ENCODE measurements at regions not wholly inside any gene's neighbourhood (a gene's known extent, or its start where the extent isn't known, plus 50 kb on each side); places are given as distances from the start of the nearest gene placed in this dataset.

DNA sequence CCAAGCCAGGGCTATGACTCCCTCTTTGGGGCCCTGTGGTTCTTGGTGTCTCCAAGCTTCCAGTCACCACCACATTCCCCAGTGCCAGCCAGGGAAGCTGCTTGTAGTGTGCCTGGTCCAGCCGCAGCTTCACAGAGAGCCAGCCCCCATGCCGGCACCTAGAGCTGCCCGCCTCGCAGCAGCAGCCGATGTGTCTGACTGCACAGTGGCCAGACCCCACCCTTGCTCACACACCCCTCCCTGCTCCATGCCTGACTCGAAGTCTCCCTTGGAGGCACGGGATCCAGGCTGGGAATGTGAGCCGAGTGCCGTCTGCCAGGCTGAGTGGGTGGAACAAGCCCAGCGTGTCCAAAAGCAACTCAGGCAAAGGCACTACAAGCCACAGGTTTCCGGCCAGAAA, 123.3 kb upstream of the SFSWAP start:
- Histone ChIP-seq H3K4me1 (no peaks in the 10 kb centered on the region), H3K27ac (no peak overlapping the region), H2AFZ (no peak overlapping the region), H3K4me3 (ENCODE audit: low read depth, low read length) (no peak overlapping the region), H3K27me3 (ENCODE audit: control insufficient read depth, insufficient read depth, low read length) (no peaks in the 10 kb centered on the region), H3K9ac (no peak overlapping the region), H3K36me3 (ENCODE audit: control insufficient read depth, insufficient read depth, low read length) (no peaks in the 10 kb centered on the region), H3K4me2 (ENCODE audit: low read length) (no peak overlapping the region), H3K79me2 (no peaks in the 10 kb centered on the region), H3K9me3 (ENCODE audit: control insufficient read depth, low read length) (no peaks in the 10 kb centered on the region)
- TF ChIP-seq, protein P1, sequence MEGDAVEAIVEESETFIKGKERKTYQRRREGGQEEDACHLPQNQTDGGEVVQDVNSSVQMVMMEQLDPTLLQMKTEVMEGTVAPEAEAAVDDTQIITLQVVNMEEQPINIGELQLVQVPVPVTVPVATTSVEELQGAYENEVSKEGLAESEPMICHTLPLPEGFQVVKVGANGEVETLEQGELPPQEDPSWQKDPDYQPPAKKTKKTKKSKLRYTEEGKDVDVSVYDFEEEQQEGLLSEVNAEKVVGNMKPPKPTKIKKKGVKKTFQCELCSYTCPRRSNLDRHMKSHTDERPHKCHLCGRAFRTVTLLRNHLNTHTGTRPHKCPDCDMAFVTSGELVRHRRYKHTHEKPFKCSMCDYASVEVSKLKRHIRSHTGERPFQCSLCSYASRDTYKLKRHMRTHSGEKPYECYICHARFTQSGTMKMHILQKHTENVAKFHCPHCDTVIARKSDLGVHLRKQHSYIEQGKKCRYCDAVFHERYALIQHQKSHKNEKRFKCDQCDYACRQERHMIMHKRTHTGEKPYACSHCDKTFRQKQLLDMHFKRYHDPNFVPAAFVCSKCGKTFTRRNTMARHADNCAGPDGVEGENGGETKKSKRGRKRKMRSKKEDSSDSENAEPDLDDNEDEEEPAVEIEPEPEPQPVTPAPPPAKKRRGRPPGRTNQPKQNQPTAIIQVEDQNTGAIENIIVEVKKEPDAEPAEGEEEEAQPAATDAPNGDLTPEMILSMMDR (IDR thresholded peaks at IDR 0.05): no peak

DNA sequence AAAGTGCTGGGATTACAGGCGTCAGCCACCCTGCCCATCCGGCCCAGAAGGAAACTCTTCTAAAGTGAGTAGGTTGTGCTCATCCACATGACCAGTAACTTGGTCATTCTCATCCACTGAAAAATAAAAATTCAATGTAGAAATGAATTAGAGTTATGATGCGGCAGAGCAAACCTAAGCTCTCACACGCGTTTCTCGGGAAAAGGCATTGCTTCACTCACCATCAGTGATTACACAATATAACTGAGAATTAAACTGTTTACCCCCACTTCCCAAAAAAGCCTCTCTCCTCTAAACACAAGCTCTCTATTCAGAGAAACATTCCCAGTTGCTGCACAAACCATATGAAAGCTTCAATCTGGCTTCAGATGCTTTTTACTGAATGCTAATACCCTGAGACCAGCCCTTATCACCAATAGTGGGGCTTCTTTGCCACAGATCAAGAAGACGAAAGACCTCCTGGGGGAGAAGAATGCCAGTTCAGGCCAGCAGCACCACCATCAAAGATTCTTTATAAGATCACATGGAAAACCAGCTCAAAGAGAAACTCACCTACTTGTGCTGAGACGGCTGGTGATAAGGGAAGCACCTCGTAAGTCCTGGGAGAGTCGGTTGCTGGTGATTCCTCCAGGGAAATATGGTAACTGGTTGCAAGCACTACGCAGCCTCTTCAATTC, 121.5 kb upstream of the SFSWAP start:
- Histone ChIP-seq H3K4me2 (ENCODE audit: low read length) (no peak overlapping the region), H3K9me3 (ENCODE audit: control insufficient read depth, low read length) (no peaks in the 10 kb centered on the region), H3K4me3 (ENCODE audit: low read depth, low read length) (no peak overlapping the region), H3K4me1 (no peaks in the 10 kb centered on the region), H3K27ac (no peak overlapping the region), H3K27me3 (ENCODE audit: control insufficient read depth, insufficient read depth, low read length) (no peaks in the 10 kb centered on the region), H2AFZ (no peak overlapping the region), H3K79me2 (no peaks in the 10 kb centered on the region), H3K36me3 (ENCODE audit: control insufficient read depth, insufficient read depth, low read length) (no peaks in the 10 kb centered on the region), H3K9ac (no peak overlapping the region)
- TF ChIP-seq, protein P1 (IDR thresholded peaks at IDR 0.05): no peak

DNA sequence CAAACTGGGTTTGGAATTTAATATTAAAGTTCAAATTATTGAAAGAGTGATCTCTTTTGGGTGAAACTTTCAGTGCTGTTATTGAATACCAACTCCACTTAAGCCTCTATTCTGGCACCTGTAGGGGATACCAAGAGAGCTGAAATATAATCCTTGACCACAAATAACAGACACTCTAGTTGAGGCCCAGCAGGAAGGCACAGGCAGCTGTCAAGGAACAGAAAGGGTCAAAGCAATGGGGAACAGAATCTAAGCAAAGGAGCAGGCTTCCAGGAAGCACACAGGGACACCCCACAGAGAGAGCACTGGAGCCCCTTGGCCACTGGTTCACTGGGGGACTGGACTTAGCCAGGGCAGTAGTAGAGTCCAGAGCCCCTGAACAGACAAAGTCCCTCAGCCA, 120.9 kb upstream of the SFSWAP start:
- no peak overlapping the region for H3K4me3 ChIP-seq (ENCODE audit: low read depth, low read length)
- no peaks in the 10 kb centered on the region for H3K36me3 ChIP-seq (ENCODE audit: control insufficient read depth, insufficient read depth, low read length)
- H3K27me3 ChIP-seq (ENCODE audit: control insufficient read depth, insufficient read depth, low read length): no peaks in the 10 kb centered on the region
- H3K9ac ChIP-seq: no peak overlapping the region
- H3K4me1 ChIP-seq: no peaks in the 10 kb centered on the region
- H3K9me3 ChIP-seq (ENCODE audit: control insufficient read depth, low read length): no peaks in the 10 kb centered on the region
- H3K27ac ChIP-seq: no peak overlapping the region
- TF ChIP-seq, protein P1 (IDR thresholded peaks at IDR 0.05): no peak
- no peak overlapping the region for H2AFZ ChIP-seq
- no peaks in the 10 kb centered on the region for H3K79me2 ChIP-seq
- H3K4me2 ChIP-seq (ENCODE audit: low read length): no peak overlapping the region

DNA sequence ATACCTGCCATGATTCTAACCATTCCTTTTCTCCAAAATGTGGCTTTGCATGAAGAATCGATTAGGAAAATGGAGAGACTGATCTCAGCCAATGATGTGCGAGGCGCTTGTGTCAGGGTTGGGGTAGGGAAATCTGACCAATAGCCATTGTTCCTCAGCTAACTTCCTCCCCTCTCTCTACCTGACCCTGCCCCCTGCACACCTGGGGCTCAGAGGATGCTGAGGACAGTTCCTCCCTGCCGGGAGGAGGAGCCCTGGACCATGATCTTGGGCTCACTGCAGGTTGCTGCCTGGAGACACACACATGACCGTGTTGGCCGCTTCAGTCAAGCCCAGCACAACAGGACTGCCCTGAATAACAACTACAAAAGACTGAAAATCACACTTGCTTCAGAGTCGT, 119.8 kb upstream of the SFSWAP start:
- Histone ChIP-seq H3K4me1 (no peaks in the 10 kb centered on the region), H3K9ac (no peak overlapping the region), H3K79me2 (no peaks in the 10 kb centered on the region), H3K27me3 (ENCODE audit: control insufficient read depth, insufficient read depth, low read length) (no peaks in the 10 kb centered on the region), H3K4me3 (ENCODE audit: low read depth, low read length) (no peak overlapping the region), H3K36me3 (ENCODE audit: control insufficient read depth, insufficient read depth, low read length) (no peaks in the 10 kb centered on the region), H2AFZ (no peak overlapping the region), H3K9me3 (ENCODE audit: control insufficient read depth, low read length) (no peaks in the 10 kb centered on the region), H3K4me2 (ENCODE audit: low read length) (no peak overlapping the region), H3K27ac (no peak overlapping the region)
- TF ChIP-seq, protein P1 (IDR thresholded peaks at IDR 0.05): no peak

All from parathyroid adenoma (tissue), 2 donors.